SIG-M5 treated with dmso at 0.1 percent for 504 hours (cell line): ENCODE measurements at regions not wholly inside any gene's neighbourhood (a gene's known extent, or its start where the extent isn't known, plus 50 kb on each side); places are given as distances from the start of the nearest gene placed in this dataset.

Source experiments
- DNase-seq: peaks from one replicate; lab custom pipeline; 2025; ENCODE audit not compliant: unreplicated experiment; lab: John Stamatoyannopoulos, UW

GRCh38 chr6:165830761-165831160 lies 167.7 kb upstream of the PDE10A start:
- no peak for DNase-seq

GRCh38 chr6:165829376-165829775 lies 166.3 kb upstream of the PDE10A start:
- no peak for DNase-seq

- no peak for DNase-seq
These were observed 164.1 kb upstream of the PDE10A start for GRCh38 chr6:165827190-165827518.

- no peak for DNase-seq
These were observed 163.6 kb upstream of the PDE10A start for GRCh38 chr6:165826487-165827189.

GRCh38 chr6:165825256-165825815 lies 162.3 kb upstream of the PDE10A start:
- no peak for DNase-seq

- DNase-seq, result no peak
These were observed 160.7 kb upstream of the PDE10A start for GRCh38 chr6:165823609-165824326.

GRCh38 chr6:165822501-165822900 lies 159.5 kb upstream of the PDE10A start:
- DNase-seq, result no peak

- no peak for DNase-seq
These were observed 158.7 kb upstream of the PDE10A start for GRCh38 chr6:165821754-165822153.

- DNase-seq, result no peak
These were observed 157.9 kb upstream of the PDE10A start for GRCh38 chr6:165820934-165821333.

- no peak for DNase-seq
These were observed 157.4 kb upstream of the PDE10A start for GRCh38 chr6:165820407-165820806.

GRCh38 chr6:165819394-165819793 lies 156.4 kb upstream of the PDE10A start:
- DNase-seq, result no peak

- DNase-seq, result no peak
These were observed 155.2 kb upstream of the PDE10A start for GRCh38 chr6:165818200-165818599.

- DNase-seq, result no peak
These were observed 154.7 kb upstream of the PDE10A start for GRCh38 chr6:165817771-165818170.

- no peak for DNase-seq
These were observed 154.1 kb upstream of the PDE10A start for GRCh38 chr6:165817148-165817547.

GRCh38 chr6:165814679-165815078 lies 151.6 kb upstream of the PDE10A start:
- DNase-seq, result no peak

GRCh38 chr6:165811512-165811911 lies 148.5 kb upstream of the PDE10A start:
- DNase-seq, result no peak

- no peak for DNase-seq
These were observed 145.0 kb upstream of the PDE10A start for GRCh38 chr6:165808021-165808420.

- no peak for DNase-seq
These were observed 144.4 kb upstream of the PDE10A start for GRCh38 chr6:165807249-165807960.

GRCh38 chr6:165806126-165806810 lies 143.2 kb upstream of the PDE10A start:
- DNase-seq, result no peak

GRCh38 chr6:165805636-165806035 lies 142.6 kb upstream of the PDE10A start:
- DNase-seq, result no peak

- no peak for DNase-seq
These were observed 142.1 kb upstream of the PDE10A start for GRCh38 chr6:165805067-165805555.
